H9 (cell line): ENCODE measurements at regions not wholly inside any gene's neighbourhood (a gene's known extent, or its start where the extent isn't known, plus 50 kb on each side); places are given as distances from the start of the nearest gene placed in this dataset.

ENCODE experiments used
- DNase-seq: peaks from one replicate; pipeline ENCODE4 v3.0.0-alpha.2; 2017
- H2AFZ ChIP-seq: one replicate; pipeline ENCODE4 v1.6.1; 2013; ENCODE audit warnings: mild to moderate bottlenecking, low read length, control low read depth, moderate library complexity
- H2AK5ac ChIP-seq: 2 replicates; pipeline ENCODE4 v1.6.1; 2013; ENCODE audit warnings: low read length, control low read depth, mixed read lengths; ENCODE audit not compliant: insufficient read length
- H2BK120ac ChIP-seq: one replicate; pipeline ENCODE4 v1.6.1; 2013; ENCODE audit warnings: low read depth, mild to moderate bottlenecking, low read length, control low read depth, inconsistent platforms; ENCODE audit not compliant: poor library complexity, severe bottlenecking
- H2BK12ac ChIP-seq: 2 replicates; pipeline ENCODE4 v1.6.1; 2013; ENCODE audit warnings: low read length, control low read depth, mixed read lengths, low read depth; ENCODE audit not compliant: insufficient read length
- H2BK15ac ChIP-seq: 2 replicates; pipeline ENCODE4 v1.6.1; 2013; ENCODE audit warnings: low read depth, low read length, control low read depth
- H2BK20ac ChIP-seq: one replicate; pipeline ENCODE4 v1.6.1; 2013; ENCODE audit warnings: low read depth, mild to moderate bottlenecking, low read length, control low read depth, inconsistent platforms; ENCODE audit not compliant: poor library complexity, severe bottlenecking
- H2BK5ac ChIP-seq: 2 replicates; pipeline ENCODE4 v1.6.1; 2013; ENCODE audit warnings: low read length, control low read depth, mixed read lengths; ENCODE audit not compliant: insufficient read length
- H3K14ac ChIP-seq: 2 replicates; pipeline ENCODE4 v1.6.1; 2013; ENCODE audit warnings: low read length, control low read depth; ENCODE audit not compliant: insufficient read depth
- H3K18ac ChIP-seq: 2 replicates; pipeline ENCODE4 v1.6.1; 2013; ENCODE audit warnings: low read depth, mild to moderate bottlenecking, mixed read lengths, low read length, control low read depth; ENCODE audit not compliant: insufficient read length
- H3K23ac ChIP-seq: 2 replicates; pipeline ENCODE4 v1.6.1; 2013; ENCODE audit warnings: low read length, control low read depth, mixed read lengths, low read depth; ENCODE audit not compliant: insufficient read length
- H3K23me2 ChIP-seq: 2 replicates; pipeline ENCODE4 v1.6.1; 2013; ENCODE audit warnings: low read depth, mild to moderate bottlenecking, mixed read lengths, low read length, control low read depth; ENCODE audit not compliant: insufficient read length, poor library complexity, severe bottlenecking
- H3K27ac ChIP-seq: 2 replicates; pipeline ENCODE4 v1.5.1; 2013; ENCODE audit warnings: low read length, control low read depth, mixed read lengths, low read depth; ENCODE audit not compliant: insufficient read length
- H3K27me3 ChIP-seq: 2 replicates; pipeline ENCODE4 v1.6.1; 2013; ENCODE audit warnings: low read length, control low read depth, inconsistent platforms; ENCODE audit not compliant: insufficient read depth
- H3K4ac ChIP-seq: 2 replicates; pipeline ENCODE4 v1.6.1; 2013; ENCODE audit warnings: low read depth, mild to moderate bottlenecking, control low read depth, inconsistent platforms, low read length, moderate library complexity
- H3K4me1 ChIP-seq: 2 replicates; pipeline ENCODE4 v1.6.1; 2013; ENCODE audit warnings: low read length, control low read depth, inconsistent platforms; ENCODE audit not compliant: insufficient read depth
- H3K4me2 ChIP-seq: 2 replicates; pipeline ENCODE4 v1.6.1; 2013; ENCODE audit warnings: low read length, control low read depth, mixed read lengths; ENCODE audit not compliant: insufficient read length, insufficient read depth
- H3K56ac ChIP-seq: 2 replicates; pipeline ENCODE4 v1.6.1; 2013; ENCODE audit warnings: low read depth, mild to moderate bottlenecking, mixed read lengths, low read length, control low read depth; ENCODE audit not compliant: insufficient read length
- H3K79me1 ChIP-seq: 2 replicates; pipeline ENCODE4 v1.6.1; 2013; ENCODE audit warnings: low read depth, mild to moderate bottlenecking, moderate library complexity, low read length, control low read depth, inconsistent platforms; ENCODE audit not compliant: insufficient read depth, poor library complexity, severe bottlenecking
- H3K79me2 ChIP-seq: 2 replicates; pipeline ENCODE4 v1.6.1; 2013; ENCODE audit warnings: low read length, control low read depth, inconsistent platforms; ENCODE audit not compliant: insufficient read depth
- H3K9ac ChIP-seq: 2 replicates; pipeline ENCODE4 v1.6.1; 2013; ENCODE audit warnings: low read length, control low read depth, mixed read lengths; ENCODE audit not compliant: insufficient read length; ENCODE audit errors: extremely low read depth
- H3K9me3 ChIP-seq: one replicate; pipeline ENCODE4 v1.6.1; 2013; ENCODE audit warnings: low read depth, low read length, inconsistent platforms; ENCODE audit not compliant: control insufficient read depth
- H3T11ph ChIP-seq: one replicate; pipeline ENCODE4 v1.6.1; 2013; ENCODE audit warnings: mild to moderate bottlenecking, low read length, control low read depth, inconsistent platforms
- H4K20me1 ChIP-seq: one replicate; pipeline ENCODE4 v1.6.1; 2013; ENCODE audit not compliant: control insufficient read depth, insufficient read length, insufficient read depth
- H4K5ac ChIP-seq: 2 replicates; pipeline ENCODE4 v1.6.1; 2013; ENCODE audit warnings: low read depth, mild to moderate bottlenecking, mixed read lengths, low read length, control low read depth; ENCODE audit not compliant: insufficient read length
- H4K8ac ChIP-seq: replicated peaks from 2 replicates; pipeline ENCODE4 v1.6.1; 2013; ENCODE audit warnings: low read length, control low read depth, mixed read lengths, low read depth; ENCODE audit not compliant: insufficient read length
- H4K91ac ChIP-seq: 2 replicates; pipeline ENCODE4 v1.6.1; 2013; ENCODE audit warnings: low read depth, mild to moderate bottlenecking, moderate library complexity, mixed read lengths, low read length, control low read depth; ENCODE audit not compliant: insufficient read length
- H3K27ac Mint-ChIP-seq, 3 experiments: 2 replicates in 2 of 3; 3 replicates in 1 of 3; pipeline ENCODE4 v1.8.0; 2020 to 2021; ENCODE audit warnings: mixed read lengths in 3 of 3, mild to moderate bottlenecking in 1 of 3, moderate library complexity in 1 of 3
- H3K27me3 Mint-ChIP-seq: 2 replicates; pipeline ENCODE4 v1.8.0; 2021; ENCODE audit warnings: low read depth, mild to moderate bottlenecking, moderate library complexity, mixed read lengths
- H3K36me3 Mint-ChIP-seq, 3 experiments: 2 replicates in 2 of 3; 3 replicates in 1 of 3; pipeline ENCODE4 v1.8.0; 2020 to 2021; ENCODE audit warnings: low read depth in 3 of 3, mixed read lengths in 3 of 3; ENCODE audit not compliant: insufficient read depth in 1 of 3
- H3K4me1 Mint-ChIP-seq, 2 experiments: 2 replicates each; pipeline ENCODE4 v1.8.0; 2020; ENCODE audit warnings: mixed read lengths in 2 of 2
- H3K4me3 Mint-ChIP-seq, 2 experiments: 2 replicates in 1 of 2; 3 replicates in 1 of 2; pipeline ENCODE4 v1.8.0; 2020 to 2021; ENCODE audit warnings: mild to moderate bottlenecking in 2 of 2, mixed read lengths in 2 of 2, moderate library complexity in 1 of 2
- H3K9me3 Mint-ChIP-seq, 2 experiments: 2 replicates in 1 of 2; 3 replicates in 1 of 2; pipeline ENCODE4 v1.8.0; 2020; ENCODE audit warnings: mild to moderate bottlenecking in 2 of 2, mixed read lengths in 2 of 2, moderate library complexity in 1 of 2
- CTCF ChIP-seq: fragments of 200-600 bp; sonication (generic); conservative IDR thresholded peaks from 3 replicates; pipeline ENCODE4 v1.8.0; 2021; ENCODE audit warnings: antibody characterized with exemption, mild to moderate bottlenecking
- WGBS: extraction: QIAGEN DNeasy Blood & Tissue Kit; methylation state at CpG from one replicate; pipeline ENCODE4 v1.1.7; 2013; ENCODE audit warnings: missing lambda C conversion rate, low lambda C conversion rate, mixed read lengths; ENCODE audit not compliant: insufficient read length; ENCODE audit errors: extremely low coverage; 5-methylcytosine and 5-hydroxymethylcytosine counted together

- no peak overlapping the region for H3K9ac ChIP-seq
- H4K5ac ChIP-seq = no peak overlapping the region
- H2BK15ac ChIP-seq = no peak overlapping the region
- H4K8ac ChIP-seq = no peak overlapping the region
- no peak overlapping the region for H3K23ac ChIP-seq
- H3K27me3 Mint-ChIP-seq = no peaks in the 10 kb centered on the region
- H3K36me3 Mint-ChIP-seq = no peaks in the 10 kb centered on the region
- H2BK5ac ChIP-seq = no peak overlapping the region
- H3K4me1 Mint-ChIP-seq = peaks cover 30 to 33% of the 10 kb centered on the region in 2 experiments
- H3K56ac ChIP-seq = no peak overlapping the region
- no peak overlapping the region for H4K91ac ChIP-seq
- H3K14ac ChIP-seq = no peak overlapping the region
- no peaks in the 10 kb centered on the region for H3K9me3 ChIP-seq
- H3K23me2 ChIP-seq = no peaks in the 10 kb centered on the region
- no peak overlapping the region for H2AK5ac ChIP-seq
- no CpG with 5 or more reads among the region's 4 CpGs for WGBS
- H3K4me1 ChIP-seq = no peaks in the 10 kb centered on the region
- no peak overlapping the region for H3K4me2 ChIP-seq
- H2BK120ac ChIP-seq = no peak overlapping the region
- no peak overlapping the region for H2BK20ac ChIP-seq
- H3K79me1 ChIP-seq = no peaks in the 10 kb centered on the region
- H3K27ac Mint-ChIP-seq = no peak overlapping the region
- no peak overlapping the region for H3T11ph ChIP-seq
- H3K27me3 ChIP-seq = no peaks in the 10 kb centered on the region
- H3K18ac ChIP-seq = no peak overlapping the region
- no peak overlapping the region for H2BK12ac ChIP-seq
- H3K79me2 ChIP-seq = no peaks in the 10 kb centered on the region
- DNase-seq = no peak
- H3K27ac ChIP-seq = no peak overlapping the region
- no peaks in the 10 kb centered on the region for H3K9me3 Mint-ChIP-seq
- H3K4me3 Mint-ChIP-seq = no peak overlapping the region
- no peaks in the 10 kb centered on the region for H4K20me1 ChIP-seq
- H2AFZ ChIP-seq = no peak overlapping the region
- no peak for TF ChIP-seq CTCF
- no peak overlapping the region for H3K4ac ChIP-seq
Observed at GRCh38 chr6:126110512-126111270, 124.4 kb downstream of the TRMT11 start.
